ENCODE measurements at regions not wholly inside any gene's neighbourhood (a gene's known extent, or its start where the extent isn't known, plus 50 kb on each side); places are given as distances from the start of the nearest gene placed in this dataset.

DNA sequence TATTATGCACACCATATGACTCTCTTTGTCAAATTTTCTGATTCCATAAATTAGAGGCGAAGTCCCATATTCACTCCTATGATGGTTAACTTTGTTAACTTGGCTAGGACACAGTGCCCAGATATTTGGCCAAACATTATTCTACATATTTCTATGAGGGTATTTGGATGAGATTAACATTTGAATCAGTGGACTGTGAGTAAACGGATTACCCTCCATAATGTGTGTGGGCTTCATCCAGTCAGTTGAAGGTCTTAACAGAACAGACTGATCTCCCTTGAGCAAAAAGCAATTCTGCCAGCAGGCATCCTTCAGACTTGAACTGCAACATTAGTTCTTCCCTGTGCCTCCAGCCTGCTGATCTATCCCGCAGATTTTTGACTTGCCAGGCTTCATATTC is 69.9 kb downstream of the FZD4 start:
- TF ChIP-seq, protein P1, sequence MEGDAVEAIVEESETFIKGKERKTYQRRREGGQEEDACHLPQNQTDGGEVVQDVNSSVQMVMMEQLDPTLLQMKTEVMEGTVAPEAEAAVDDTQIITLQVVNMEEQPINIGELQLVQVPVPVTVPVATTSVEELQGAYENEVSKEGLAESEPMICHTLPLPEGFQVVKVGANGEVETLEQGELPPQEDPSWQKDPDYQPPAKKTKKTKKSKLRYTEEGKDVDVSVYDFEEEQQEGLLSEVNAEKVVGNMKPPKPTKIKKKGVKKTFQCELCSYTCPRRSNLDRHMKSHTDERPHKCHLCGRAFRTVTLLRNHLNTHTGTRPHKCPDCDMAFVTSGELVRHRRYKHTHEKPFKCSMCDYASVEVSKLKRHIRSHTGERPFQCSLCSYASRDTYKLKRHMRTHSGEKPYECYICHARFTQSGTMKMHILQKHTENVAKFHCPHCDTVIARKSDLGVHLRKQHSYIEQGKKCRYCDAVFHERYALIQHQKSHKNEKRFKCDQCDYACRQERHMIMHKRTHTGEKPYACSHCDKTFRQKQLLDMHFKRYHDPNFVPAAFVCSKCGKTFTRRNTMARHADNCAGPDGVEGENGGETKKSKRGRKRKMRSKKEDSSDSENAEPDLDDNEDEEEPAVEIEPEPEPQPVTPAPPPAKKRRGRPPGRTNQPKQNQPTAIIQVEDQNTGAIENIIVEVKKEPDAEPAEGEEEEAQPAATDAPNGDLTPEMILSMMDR (IDR thresholded peaks at IDR 0.05 in 2 of 3, conservative IDR thresholded peaks at IDR 0.05 in 1 of 3; ENCODE audit: control insufficient read depth in 2 of 3, extremely low read depth in 1 of 3, insufficient read depth in 1 of 3, low read depth in 3 of 3, low read length in 3 of 3): no peak
- TF ChIP-seq, protein P2, sequence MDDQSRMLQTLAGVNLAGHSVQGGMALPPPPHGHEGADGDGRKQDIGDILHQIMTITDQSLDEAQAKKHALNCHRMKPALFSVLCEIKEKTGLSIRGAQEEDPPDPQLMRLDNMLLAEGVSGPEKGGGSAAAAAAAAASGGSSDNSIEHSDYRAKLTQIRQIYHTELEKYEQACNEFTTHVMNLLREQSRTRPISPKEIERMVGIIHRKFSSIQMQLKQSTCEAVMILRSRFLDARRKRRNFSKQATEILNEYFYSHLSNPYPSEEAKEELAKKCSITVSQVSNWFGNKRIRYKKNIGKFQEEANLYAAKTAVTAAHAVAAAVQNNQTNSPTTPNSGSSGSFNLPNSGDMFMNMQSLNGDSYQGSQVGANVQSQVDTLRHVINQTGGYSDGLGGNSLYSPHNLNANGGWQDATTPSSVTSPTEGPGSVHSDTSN (IDR thresholded peaks at IDR 0.05; ENCODE audit: insufficient replicate concordance, low read depth, low read length): no peak
- no peak for TF ChIP-seq RFX5 (IDR thresholded peaks at IDR 0.05; ENCODE audit: low read depth, low read length)
- no peak for TF ChIP-seq POLR2A (IDR thresholded peaks at IDR 0.05; ENCODE audit: low read depth, low read length)
- TF ChIP-seq, protein P3, sequence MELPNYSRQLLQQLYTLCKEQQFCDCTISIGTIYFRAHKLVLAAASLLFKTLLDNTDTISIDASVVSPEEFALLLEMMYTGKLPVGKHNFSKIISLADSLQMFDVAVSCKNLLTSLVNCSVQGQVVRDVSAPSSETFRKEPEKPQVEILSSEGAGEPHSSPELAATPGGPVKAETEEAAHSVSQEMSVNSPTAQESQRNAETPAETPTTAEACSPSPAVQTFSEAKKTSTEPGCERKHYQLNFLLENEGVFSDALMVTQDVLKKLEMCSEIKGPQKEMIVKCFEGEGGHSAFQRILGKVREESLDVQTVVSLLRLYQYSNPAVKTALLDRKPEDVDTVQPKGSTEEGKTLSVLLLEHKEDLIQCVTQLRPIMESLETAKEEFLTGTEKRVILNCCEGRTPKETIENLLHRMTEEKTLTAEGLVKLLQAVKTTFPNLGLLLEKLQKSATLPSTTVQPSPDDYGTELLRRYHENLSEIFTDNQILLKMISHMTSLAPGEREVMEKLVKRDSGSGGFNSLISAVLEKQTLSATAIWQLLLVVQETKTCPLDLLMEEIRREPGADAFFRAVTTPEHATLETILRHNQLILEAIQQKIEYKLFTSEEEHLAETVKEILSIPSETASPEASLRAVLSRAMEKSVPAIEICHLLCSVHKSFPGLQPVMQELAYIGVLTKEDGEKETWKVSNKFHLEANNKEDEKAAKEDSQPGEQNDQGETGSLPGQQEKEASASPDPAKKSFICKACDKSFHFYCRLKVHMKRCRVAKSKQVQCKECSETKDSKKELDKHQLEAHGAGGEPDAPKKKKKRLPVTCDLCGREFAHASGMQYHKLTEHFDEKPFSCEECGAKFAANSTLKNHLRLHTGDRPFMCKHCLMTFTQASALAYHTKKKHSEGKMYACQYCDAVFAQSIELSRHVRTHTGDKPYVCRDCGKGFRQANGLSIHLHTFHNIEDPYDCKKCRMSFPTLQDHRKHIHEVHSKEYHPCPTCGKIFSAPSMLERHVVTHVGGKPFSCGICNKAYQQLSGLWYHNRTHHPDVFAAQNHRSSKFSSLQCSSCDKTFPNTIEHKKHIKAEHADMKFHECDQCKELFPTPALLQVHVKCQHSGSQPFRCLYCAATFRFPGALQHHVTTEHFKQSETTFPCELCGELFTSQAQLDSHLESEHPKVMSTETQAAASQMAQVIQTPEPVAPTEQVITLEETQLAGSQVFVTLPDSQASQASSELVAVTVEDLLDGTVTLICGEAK (IDR thresholded peaks at IDR 0.05; ENCODE audit: borderline replicate concordance): no peak
- TF ChIP-seq, protein P4, sequence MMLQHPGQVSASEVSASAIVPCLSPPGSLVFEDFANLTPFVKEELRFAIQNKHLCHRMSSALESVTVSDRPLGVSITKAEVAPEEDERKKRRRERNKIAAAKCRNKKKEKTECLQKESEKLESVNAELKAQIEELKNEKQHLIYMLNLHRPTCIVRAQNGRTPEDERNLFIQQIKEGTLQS (IDR thresholded peaks at IDR 0.05; ENCODE audit: borderline replicate concordance, extremely low read depth, low read depth, low read length): no peak
